ENCODE measurements at regions not wholly inside any gene's neighbourhood (a gene's known extent, or its start where the extent isn't known, plus 50 kb on each side); places are given as distances from the start of the nearest gene placed in this dataset.

- no peak for DNase-seq (ENCODE audit: low spot score)
These were observed 116.3 kb upstream of the UBE2E2 start for GRCh38 chr3:23086831-23087230.

GRCh38 chr3:23094412-23094811, 108.7 kb upstream of the UBE2E2 start:
- DNase-seq (ENCODE audit: low spot score): no peak

- DNase-seq (ENCODE audit: low spot score): peak; percentile 53
These were observed 108.2 kb upstream of the UBE2E2 start for GRCh38 chr3:23094890-23095462.

- no peak for DNase-seq (ENCODE audit: low spot score)
These were observed 107.1 kb upstream of the UBE2E2 start for GRCh38 chr3:23096041-23096440.

- no peak for DNase-seq (ENCODE audit: low spot score)
These were observed 104.1 kb upstream of the UBE2E2 start for GRCh38 chr3:23099021-23099420.

- no peak for DNase-seq (ENCODE audit: low spot score)
These were observed 103.5 kb upstream of the UBE2E2 start for GRCh38 chr3:23099677-23100076.

- DNase-seq (ENCODE audit: low spot score): no peak
These were observed 103.0 kb upstream of the UBE2E2 start for GRCh38 chr3:23100106-23100505.

GRCh38 chr3:23103764-23104163, 99.4 kb upstream of the UBE2E2 start:
- DNase-seq (ENCODE audit: low spot score): no peak

- no peak for DNase-seq (ENCODE audit: low spot score)
These were observed 98.1 kb upstream of the UBE2E2 start for GRCh38 chr3:23105048-23105447.

- no peak for DNase-seq (ENCODE audit: low spot score)
These were observed 96.5 kb upstream of the UBE2E2 start for GRCh38 chr3:23106666-23107065.

GRCh38 chr3:23107221-23107620, 95.9 kb upstream of the UBE2E2 start:
- no peak for DNase-seq (ENCODE audit: low spot score)

GRCh38 chr3:23108451-23109057, 94.6 kb upstream of the UBE2E2 start:
- DNase-seq (ENCODE audit: low spot score): no peak

- no peak for DNase-seq (ENCODE audit: low spot score)
These were observed 91.8 kb upstream of the UBE2E2 start for GRCh38 chr3:23111286-23111685.

GRCh38 chr3:23111797-23112196, 91.3 kb upstream of the UBE2E2 start:
- DNase-seq (ENCODE audit: low spot score): no peak

- DNase-seq (ENCODE audit: low spot score): no peak
These were observed 90.6 kb upstream of the UBE2E2 start for GRCh38 chr3:23112491-23112890.

GRCh38 chr3:23113455-23114171, 89.5 kb upstream of the UBE2E2 start:
- DNase-seq (ENCODE audit: low spot score): no peak

GRCh38 chr3:23114432-23114831, 88.7 kb upstream of the UBE2E2 start:
- DNase-seq (ENCODE audit: low spot score): no peak

GRCh38 chr3:23115171-23115877, 87.8 kb upstream of the UBE2E2 start:
- peak; percentile 64 for DNase-seq (ENCODE audit: low spot score)

- DNase-seq (ENCODE audit: low spot score): no peak
These were observed 86.9 kb upstream of the UBE2E2 start for GRCh38 chr3:23116081-23116837.

- DNase-seq (ENCODE audit: low spot score): no peak
These were observed 85.3 kb upstream of the UBE2E2 start for GRCh38 chr3:23117856-23118255.

GRCh38 chr3:23127196-23127595, 75.9 kb upstream of the UBE2E2 start:
- DNase-seq (ENCODE audit: low spot score): no peak

- DNase-seq (ENCODE audit: low spot score): no peak
These were observed 74.5 kb upstream of the UBE2E2 start for GRCh38 chr3:23128655-23129054.

Measured in HT-29 (cell line).